ENCODE measurements at regions not wholly inside any gene's neighbourhood (a gene's known extent, or its start where the extent isn't known, plus 50 kb on each side); places are given as distances from the start of the nearest gene placed in this dataset.

- in situ Hi-C loops (cut with HindIII; ENCODE audit: low sequenced_read_pairs), result no loop called here
These were observed 153.2 kb downstream of the IRF8 start for GRCh38 chr16:86052115-86052670.

- in situ Hi-C loops (cut with HindIII; ENCODE audit: low sequenced_read_pairs), result no loop called here
These were observed 154.0 kb downstream of the IRF8 start for GRCh38 chr16:86052926-86053325.

- in situ Hi-C loops (cut with HindIII; ENCODE audit: low sequenced_read_pairs), result no loop called here
These were observed 160.6 kb downstream of the IRF8 start for GRCh38 chr16:86059253-86060171.

- in situ Hi-C loops (cut with HindIII; ENCODE audit: low sequenced_read_pairs), result no loop called here
These were observed 161.7 kb downstream of the IRF8 start for GRCh38 chr16:86060381-86061317.

GRCh38 chr16:86061318-86061695 is 162.3 kb downstream of the IRF8 start:
- in situ Hi-C loops (cut with HindIII; ENCODE audit: low sequenced_read_pairs), result no loop called here

GRCh38 chr16:86061721-86062120 is 162.8 kb downstream of the IRF8 start:
- in situ Hi-C loops (cut with HindIII; ENCODE audit: low sequenced_read_pairs), result no loop called here

GRCh38 chr16:86062271-86062965 is 163.5 kb downstream of the IRF8 start:
- in situ Hi-C loops (cut with HindIII; ENCODE audit: low sequenced_read_pairs), result no loop called here

GRCh38 chr16:86063760-86064405 is 164.9 kb downstream of the IRF8 start:
- in situ Hi-C loops (cut with HindIII; ENCODE audit: low sequenced_read_pairs), result no loop called here

- in situ Hi-C loops (cut with HindIII; ENCODE audit: low sequenced_read_pairs), result no loop called here
These were observed 165.7 kb downstream of the IRF8 start for GRCh38 chr16:86064431-86065250.

- in situ Hi-C loops (cut with HindIII; ENCODE audit: low sequenced_read_pairs), result no loop called here
These were observed 166.7 kb downstream of the IRF8 start for GRCh38 chr16:86065711-86066110.

GRCh38 chr16:86066811-86067210 is 167.8 kb downstream of the IRF8 start:
- in situ Hi-C loops (cut with HindIII; ENCODE audit: low sequenced_read_pairs), result no loop called here

- in situ Hi-C loops (cut with HindIII; ENCODE audit: low sequenced_read_pairs), result no loop called here
These were observed 168.6 kb downstream of the IRF8 start for GRCh38 chr16:86067516-86067915.

- in situ Hi-C loops (cut with HindIII; ENCODE audit: low sequenced_read_pairs), result no loop called here
These were observed 169.0 kb downstream of the IRF8 start for GRCh38 chr16:86067936-86068335.

GRCh38 chr16:86068722-86069121 is 169.8 kb downstream of the IRF8 start:
- in situ Hi-C loops (cut with HindIII; ENCODE audit: low sequenced_read_pairs), result no loop called here

GRCh38 chr16:86069736-86070298 is 170.9 kb downstream of the IRF8 start:
- in situ Hi-C loops (cut with HindIII; ENCODE audit: low sequenced_read_pairs), result loop anchor here (5.0 to 10.0 kb wide), 3 partner anchors 265 to 442 kb away; partner anchors contain the start of gene FOXF1

- in situ Hi-C loops (cut with HindIII; ENCODE audit: low sequenced_read_pairs), result loop anchor here (5.0 to 10.0 kb wide), 3 partner anchors 264 to 442 kb away; partner anchors contain the start of gene FOXF1
These were observed 171.5 kb downstream of the IRF8 start for GRCh38 chr16:86070484-86070883.

- in situ Hi-C loops (cut with HindIII; ENCODE audit: low sequenced_read_pairs), result loop anchor here (5.0 to 10.0 kb wide), 3 partner anchors 264 to 441 kb away; partner anchors contain the start of gene FOXF1
These were observed 172.0 kb downstream of the IRF8 start for GRCh38 chr16:86070971-86071370.

- in situ Hi-C loops (cut with HindIII; ENCODE audit: low sequenced_read_pairs), result loop anchor here (5.0 to 10.0 kb wide), 3 partner anchors 263 to 441 kb away; partner anchors contain the start of gene FOXF1
These were observed 172.8 kb downstream of the IRF8 start for GRCh38 chr16:86071611-86072240.

All from DLD1 (cell line).